K562 (cell line): ENCODE measurements at regions not wholly inside any gene's neighbourhood (a gene's known extent, or its start where the extent isn't known, plus 50 kb on each side); places are given as distances from the start of the nearest gene placed in this dataset.

Experiments used
- ATAC-seq: fragments of 200-7000 bp; cut with Tn5 transposase; 3 replicates; pipeline ENCODE4 v1.9.1; 2020; ENCODE audit warnings: moderate library complexity
- BruUV-seq: library from RNA; stranded (reverse); fragments of 400-500 nt; replicated peaks from 2 replicates; lab custom pipeline; 2021; lab: Mats Ljungman, UMichigan
- CTCF ChIA-PET: fragments of 300-600 bp; formaldehyde crosslinking; extraction: SDS; loops from one replicate; lab custom pipeline; 2021; ENCODE audit warnings: low intra/inter-chr PET ratio; lab: Yijun Ruan, JAX
- POLR2A ChIA-PET: fragments of 300-600, 350-650 bp; sonication (Branson Sonifier 250); formaldehyde crosslinking; extraction: SDS; loops from one replicate; lab custom pipeline; 2021; ENCODE audit warnings: antibody characterized with exemption, inconsistent platforms; lab: Yijun Ruan, JAX
- DNase-seq, 4 experiments: peaks; one replicate each; pipeline versions ENCODE4 v3.0.0 to v3.0.0-alpha.2; 2011 to 2018; ENCODE audit warnings: low spot score in 3 of 4, mixed read lengths in 3 of 4; ENCODE audit errors: extremely low read depth in 1 of 4
- FAIRE-seq: peaks from 2 replicates; lab custom pipeline; 2011; peaks lifted over from hg19 to GRCh38; lab: Jason Lieb, UNC
- H2AFZ ChIP-seq: 2 replicates; pipeline ENCODE4 v1.6.0; 2011; ENCODE audit warnings: low read depth, low read length, control low read depth, inconsistent platforms
- H3K27ac ChIP-seq: fragments of 200-600 bp; 3 replicates; pipeline ENCODE4 v1.8.0; 2011; ENCODE audit warnings: low read depth, mild to moderate bottlenecking, control low read depth, inconsistent platforms, low read length, moderate library complexity, mixed read lengths; ENCODE audit errors: extremely low read depth
- H3K27me3 ChIP-seq, 2 experiments: fragments of 300-600 bp in 1 of 2; 2 replicates in 1 of 2; 3 replicates in 1 of 2; pipeline versions ENCODE4 v1.6.0 to v1.8.0; 2011; ENCODE audit warnings: inconsistent platforms in 2 of 2, low read length in 2 of 2, mild to moderate bottlenecking in 1 of 2, mixed read lengths in 1 of 2, moderate library complexity in 1 of 2; ENCODE audit not compliant: control insufficient read depth in 2 of 2, insufficient read depth in 2 of 2
- H3K36me3 ChIP-seq: fragments of 300-600 bp; 3 replicates; pipeline ENCODE4 v1.8.0; 2011; ENCODE audit warnings: mild to moderate bottlenecking, low read length, inconsistent platforms; ENCODE audit not compliant: control insufficient read depth, insufficient read depth
- H3K4me1 ChIP-seq, 2 experiments: fragments of 200-600 bp in 1 of 2; replicated peaks in 1 of 2; 2 replicates in 1 of 2; 3 replicates in 1 of 2; pipeline versions ENCODE4 v1.5.1 to v1.8.0; 2011; ENCODE audit warnings: inconsistent platforms in 2 of 2, low read length in 2 of 2, mild to moderate bottlenecking in 1 of 2, mixed read lengths in 1 of 2, moderate library complexity in 1 of 2; ENCODE audit not compliant: control insufficient read depth in 2 of 2, insufficient read depth in 2 of 2
- H3K4me2 ChIP-seq: 2 replicates; pipeline ENCODE4 v1.6.1; 2011; ENCODE audit warnings: low read length, control low read depth, inconsistent platforms, mixed read lengths; ENCODE audit not compliant: insufficient read depth
- H3K4me3 ChIP-seq: fragments of 200-600 bp; sonication (generic), shearing (Covaris generic); 2 replicates; pipeline ENCODE4 v1.5.1; 2016; ENCODE audit warnings: control low read depth, inconsistent platforms
- H3K79me2 ChIP-seq: fragments of 200-600 bp; 3 replicates; pipeline ENCODE4 v1.8.0; 2011; ENCODE audit warnings: low read length, inconsistent platforms; ENCODE audit not compliant: control insufficient read depth, insufficient read depth
- H3K9ac ChIP-seq, 2 experiments: 2 replicates each; pipeline versions ENCODE4 v1.6.0 to v1.6.1; 2011; ENCODE audit warnings: low read depth in 2 of 2, low read length in 2 of 2, control low read depth in 1 of 2, inconsistent platforms in 1 of 2, mild to moderate bottlenecking in 1 of 2, mixed read lengths in 1 of 2; ENCODE audit not compliant: insufficient read depth in 1 of 2
- H3K9me1 ChIP-seq: one replicate; pipeline ENCODE4 v1.6.0; 2011; ENCODE audit warnings: inconsistent platforms, mild to moderate bottlenecking, low read length, moderate library complexity; ENCODE audit not compliant: control insufficient read depth, insufficient read depth
- H3K9me3 ChIP-seq: replicated peaks from 2 replicates; pipeline ENCODE4 v1.5.1; 2011; ENCODE audit warnings: low read depth, low read length, inconsistent platforms; ENCODE audit not compliant: control insufficient read depth, insufficient read depth
- H4K20me1 ChIP-seq: replicated peaks from 2 replicates; pipeline ENCODE4 v1.6.1; 2011; ENCODE audit warnings: low read length, inconsistent platforms, mixed read lengths; ENCODE audit not compliant: control insufficient read depth, insufficient read depth
- CCAR2 ChIP-seq: fragments of 200-400 bp; formaldehyde crosslinking; IDR thresholded peaks from 2 replicates; pipeline ENCODE4 v1.6.1; 2017; ENCODE audit warnings: mild to moderate bottlenecking, low read depth, low read length
- CREBBP ChIP-seq: IDR thresholded peaks from one replicate; pipeline ENCODE4 v1.6.1; 2012; ENCODE audit warnings: low read depth, mild to moderate bottlenecking, control low read depth, inconsistent platforms, low read length
- FIP1L1 ChIP-seq: fragments of 200-400 bp; formaldehyde crosslinking; IDR thresholded peaks from 2 replicates; pipeline ENCODE4 v1.6.1; 2018; ENCODE audit warnings: mild to moderate bottlenecking, low read depth, low read length; ENCODE audit not compliant: poor library complexity, severe bottlenecking
- HEY1 ChIP-seq: fragments of 250-450 bp; sonication (Bioruptor Pico); IDR thresholded peaks from 2 replicates; pipeline ENCODE4 v1.5.0; 2020; ENCODE audit warnings: mild to moderate bottlenecking, moderate library complexity, borderline replicate concordance
- NFYB ChIP-seq: IDR thresholded peaks from 2 replicates; pipeline ENCODE4 v1.6.1; 2011; ENCODE audit warnings: mild to moderate bottlenecking, moderate library complexity; ENCODE audit not compliant: insufficient read length; ENCODE audit errors: extremely low read depth
- RNF219 ChIP-seq: fragments of 250-450 bp; sonication (Bioruptor Pico); IDR thresholded peaks from 2 replicates; pipeline ENCODE4 v1.5.0; 2022; ENCODE audit warnings: mild to moderate bottlenecking
- ZNF639 ChIP-seq, 2 experiments: fragments of 200-800 bp in 1 of 2; sonication (Bioruptor generic) in 1 of 2; sonication (generic) in 1 of 2; formaldehyde crosslinking in 1 of 2; IDR thresholded peaks in 1 of 2; conservative IDR thresholded peaks in 1 of 2; 2 replicates each; pipeline versions ENCODE4 v1.5.0 to v1.6.1; 2016 to 2020; ENCODE audit warnings: missing compliant biosample characterization in 1 of 2, missing genetic modification characterization in 1 of 2, missing genetic modification reagents in 1 of 2
- WGBS: fragments of 100-300 bp; shearing (Covaris generic); methylation state at CpG from one replicate; pipeline ENCODE4 v1.1.6; 2016; ENCODE audit warnings: low coverage, mixed read lengths; ENCODE audit not compliant: insufficient coverage; ENCODE audit errors: missing lambda C conversion rate; 5-methylcytosine and 5-hydroxymethylcytosine counted together
- in situ Hi-C: fragments of 300-500 bp; cut with MboI; formaldehyde crosslinking; loops from 4 replicates; pipeline ENCODE4 v1.15.0; 2018; ENCODE audit warnings: inconsistent platforms, mixed read lengths
- intact Hi-C: fragments of 100-400 bp; cut with micrococcal nuclease; formaldehyde crosslinking; loops from 2 replicates; pipeline ENCODE4 v1.14.2; 2022

- BruUV-seq: no TSS peak
- Histone ChIP-seq H3K79me2 (no peaks in the 10 kb centered on the region), H3K4me2 (no peak overlapping the region), H3K27me3 (no peaks in the 10 kb centered on the region), H3K27ac (no peak overlapping the region), H4K20me1 (no peaks in the 10 kb centered on the region), H3K4me3 (no peak overlapping the region), H3K9ac (no peak overlapping the region), H2AFZ (no peak overlapping the region), H3K9me1 (no peaks in the 10 kb centered on the region), H3K4me1 (no peaks in the 10 kb centered on the region), H3K9me3 (no peaks in the 10 kb centered on the region), H3K36me3 (no peaks in the 10 kb centered on the region)
- ATAC-seq: no peak
- in situ Hi-C loops: loop anchor here (25.0 kb wide), 1 partner anchor 607 kb away; no protein-coding TSS in a partner anchor
- CTCF ChIA-PET: no interaction called here
- intact Hi-C loops: no loop called here
- FAIRE-seq: no peak
- POLR2A ChIA-PET: no interaction called here
- 100% methylated on average over 1 of the region's 1 CpG for WGBS
- DNase-seq: no peak
- no peak for TF ChIP-seq FIP1L1
- TF ChIP-seq RNF219 (CRISPR knock-in tag): no peak
- no peak for TF ChIP-seq NFYB
- no peak for TF ChIP-seq CCAR2
- TF ChIP-seq HEY1 (CRISPR knock-in tag): no peak
- no peak for TF ChIP-seq CREBBP
- TF ChIP-seq ZNF639 (CRISPR knock-in tag; conservative IDR thresholded peaks at IDR 0.05 in 1 of 2, IDR thresholded peaks at IDR 0.05 in 1 of 2): no peak
These were observed 360.4 kb downstream of the KLF5 start for GRCh38 chr13:73419186-73419585.
